HG03520 (cell line): ENCODE measurements at regions not wholly inside any gene's neighbourhood (a gene's known extent, or its start where the extent isn't known, plus 50 kb on each side); places are given as distances from the start of the nearest gene placed in this dataset.

Experiments
- ATAC-seq: cut with Tn5 transposase; IDR thresholded peaks from one replicate; pipeline ENCODE4 v1.9.1; 2021; ENCODE audit warnings: mild to moderate bottlenecking, moderate library complexity; ENCODE audit not compliant: unreplicated experiment

DNA sequence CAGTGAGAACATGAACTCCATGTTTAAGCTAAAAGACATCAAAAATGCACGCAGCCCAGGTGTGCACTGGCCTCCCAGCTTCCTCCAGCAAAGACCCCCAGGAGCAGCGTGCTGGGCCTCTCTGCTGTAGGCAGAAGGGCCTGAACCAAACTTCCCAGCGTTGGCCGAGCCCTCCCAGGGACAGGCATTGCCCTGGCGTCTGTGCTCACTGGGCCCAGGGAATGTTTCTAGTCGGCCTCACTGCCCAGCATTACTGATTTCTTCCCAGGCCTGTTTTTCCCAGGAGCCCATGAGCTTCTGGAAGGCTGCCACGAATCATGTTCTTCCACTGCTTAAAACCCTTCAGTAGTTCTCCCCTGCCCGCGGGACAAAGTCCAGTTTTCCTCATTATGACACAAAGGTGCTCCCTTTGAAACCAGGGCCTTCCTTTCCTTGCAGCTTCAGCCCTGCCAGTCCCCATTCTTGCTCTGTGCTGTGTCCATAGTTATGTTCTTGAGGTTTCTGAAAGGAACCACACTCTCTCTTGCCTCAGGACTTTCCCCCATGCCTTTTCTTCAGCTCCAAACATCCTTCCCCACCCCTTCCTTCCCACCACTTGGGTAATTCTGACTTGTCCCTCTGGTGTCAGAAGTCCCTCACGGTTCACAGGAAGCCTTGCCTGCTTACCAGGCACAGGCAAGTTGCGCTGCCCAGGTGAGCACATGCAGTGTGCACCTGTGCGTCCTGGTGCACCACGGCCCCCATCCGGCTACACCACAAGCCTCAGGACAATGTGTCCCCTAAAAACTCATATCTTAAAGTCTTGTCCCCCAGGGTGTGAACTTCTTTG, 93.4 kb upstream of the ENPP6 start:
- no peak for ATAC-seq

DNA sequence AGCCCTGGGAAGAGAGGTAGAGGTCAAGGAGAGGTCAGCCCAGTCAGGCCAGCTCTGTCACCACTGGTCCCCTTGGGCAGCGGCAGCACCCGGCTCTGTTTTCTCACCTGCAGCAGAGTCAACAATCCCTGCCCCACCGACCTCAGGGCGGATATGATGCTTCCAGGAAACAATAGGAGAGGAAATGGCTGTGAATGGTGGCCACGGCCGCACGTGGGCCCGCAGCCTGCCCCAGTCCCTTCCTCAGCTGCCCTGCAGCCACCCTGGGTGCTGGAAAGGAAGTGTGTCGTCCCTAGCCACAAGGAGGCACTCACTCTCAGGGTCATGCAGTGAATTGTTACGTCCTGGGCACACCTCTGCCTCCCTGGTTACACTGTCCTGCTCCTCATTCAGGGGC, 92.5 kb upstream of the ENPP6 start:
- ATAC-seq = no peak

DNA sequence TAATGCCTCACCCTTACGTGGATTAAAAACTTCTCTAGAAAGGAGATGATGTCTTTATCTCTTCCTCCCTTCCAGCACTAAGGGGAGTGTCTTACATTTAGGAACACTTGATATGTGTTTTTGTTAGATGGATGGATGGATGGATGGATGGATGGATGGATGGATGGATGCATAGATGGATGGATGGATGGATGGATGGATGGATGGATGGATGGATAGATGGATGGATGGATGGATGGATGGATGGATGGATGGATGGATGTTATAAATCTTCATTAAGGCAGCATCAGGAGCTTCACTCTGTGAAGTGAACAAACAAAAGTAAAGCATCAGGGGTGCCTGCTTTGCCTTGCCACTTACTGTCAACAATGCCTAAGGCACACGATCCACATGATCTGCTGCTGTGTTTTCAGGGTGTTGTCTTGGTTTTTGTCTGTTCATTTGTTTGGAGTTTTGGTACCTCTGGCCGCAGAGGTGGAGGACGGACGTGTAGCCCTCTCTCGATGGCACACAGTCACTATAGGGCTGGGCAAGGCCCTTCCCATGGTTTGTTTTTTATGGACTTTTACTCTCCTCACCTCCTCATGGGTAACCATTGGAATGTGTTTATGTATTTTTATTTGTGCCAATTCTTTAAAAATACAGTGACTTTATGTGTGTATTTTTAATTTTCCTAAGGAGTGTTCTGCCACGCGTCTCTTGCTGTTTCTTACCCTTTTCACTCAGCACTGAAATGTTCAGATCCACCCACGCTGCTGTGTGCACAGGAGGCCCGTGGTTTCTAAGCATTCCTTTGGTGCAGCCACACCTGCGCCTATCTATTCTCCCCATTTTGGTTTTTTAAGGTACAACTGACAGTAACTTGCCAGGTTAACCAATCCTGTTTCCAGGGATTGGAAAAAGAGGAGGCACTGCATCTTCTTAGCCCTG, 91.8 kb upstream of the ENPP6 start:
- ATAC-seq = no peak

GRCh38 chr4:184306949-184307348, 89.3 kb upstream of the ENPP6 start:
- ATAC-seq = no peak

GRCh38 chr4:184306470-184306869, 88.8 kb upstream of the ENPP6 start:
- no peak for ATAC-seq

- ATAC-seq = no peak
Measured at GRCh38 chr4:184300816-184301215, 83.1 kb upstream of the ENPP6 start.

GRCh38 chr4:184298254-184298653, 80.6 kb upstream of the ENPP6 start:
- no peak for ATAC-seq

- ATAC-seq = no peak
Measured at GRCh38 chr4:184295206-184295605, 77.5 kb upstream of the ENPP6 start.

GRCh38 chr4:184294606-184295133, 77.0 kb upstream of the ENPP6 start:
- no peak for ATAC-seq

GRCh38 chr4:184293552-184293951, 75.9 kb upstream of the ENPP6 start:
- ATAC-seq = no peak

DNA sequence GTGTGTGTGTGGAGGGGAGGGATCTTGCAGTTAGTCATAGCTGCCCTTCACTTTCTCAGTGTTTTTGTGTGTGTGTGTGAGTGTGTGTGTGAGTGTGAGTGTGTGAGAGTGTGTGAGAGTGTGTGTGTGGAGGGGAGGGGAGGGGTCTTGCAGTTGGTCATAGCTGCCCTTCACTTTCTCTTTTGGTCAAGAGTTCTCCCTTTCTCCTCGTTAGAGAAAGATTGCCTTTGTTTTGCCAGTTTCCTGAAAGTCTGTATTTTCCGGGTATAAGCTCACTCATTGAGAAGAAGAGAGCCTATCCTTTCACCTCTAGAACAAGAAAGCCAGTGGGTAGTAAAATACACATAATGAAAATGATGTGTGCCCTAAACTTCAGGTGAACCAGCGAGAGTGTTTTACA, 75.2 kb upstream of the ENPP6 start:
- ATAC-seq = no peak

DNA sequence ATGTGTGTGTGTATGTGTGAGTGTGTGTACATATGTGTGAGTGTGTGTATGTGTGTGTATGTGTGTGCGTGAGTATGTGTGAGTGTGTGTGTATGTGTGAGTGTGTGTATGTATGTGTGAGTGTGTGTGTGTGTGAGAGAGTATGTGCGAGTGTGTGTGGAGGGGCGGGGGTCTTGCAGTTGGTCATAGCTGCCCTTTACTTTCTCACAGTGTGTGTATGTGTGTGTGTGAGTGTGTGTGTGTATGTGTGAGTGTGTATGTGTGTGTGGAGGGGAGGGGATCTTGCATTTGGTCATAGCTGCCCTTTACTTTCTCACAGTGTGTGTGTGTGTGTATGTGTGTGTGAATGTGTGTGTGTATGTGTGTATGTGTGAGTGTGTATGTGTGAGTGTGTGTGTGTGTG, 74.8 kb upstream of the ENPP6 start:
- ATAC-seq = no peak

DNA sequence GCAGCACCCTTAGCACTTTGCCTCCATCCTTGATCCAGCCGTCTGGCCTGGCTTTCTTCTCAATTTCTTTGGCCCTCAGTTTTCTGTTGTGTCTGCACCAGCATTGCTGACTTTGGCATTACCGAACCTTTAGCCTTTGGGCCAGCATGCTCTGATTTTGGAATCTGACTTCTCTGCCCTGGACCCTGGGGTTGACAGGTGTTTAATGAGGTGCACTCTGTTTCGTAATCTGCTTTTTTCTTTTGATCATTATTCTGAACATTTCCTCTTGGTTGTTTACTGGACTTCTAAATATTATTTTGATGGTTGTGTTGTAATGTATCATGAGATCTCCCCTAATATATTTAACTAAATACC, 71.5 kb upstream of the ENPP6 start:
- no peak for ATAC-seq

DNA sequence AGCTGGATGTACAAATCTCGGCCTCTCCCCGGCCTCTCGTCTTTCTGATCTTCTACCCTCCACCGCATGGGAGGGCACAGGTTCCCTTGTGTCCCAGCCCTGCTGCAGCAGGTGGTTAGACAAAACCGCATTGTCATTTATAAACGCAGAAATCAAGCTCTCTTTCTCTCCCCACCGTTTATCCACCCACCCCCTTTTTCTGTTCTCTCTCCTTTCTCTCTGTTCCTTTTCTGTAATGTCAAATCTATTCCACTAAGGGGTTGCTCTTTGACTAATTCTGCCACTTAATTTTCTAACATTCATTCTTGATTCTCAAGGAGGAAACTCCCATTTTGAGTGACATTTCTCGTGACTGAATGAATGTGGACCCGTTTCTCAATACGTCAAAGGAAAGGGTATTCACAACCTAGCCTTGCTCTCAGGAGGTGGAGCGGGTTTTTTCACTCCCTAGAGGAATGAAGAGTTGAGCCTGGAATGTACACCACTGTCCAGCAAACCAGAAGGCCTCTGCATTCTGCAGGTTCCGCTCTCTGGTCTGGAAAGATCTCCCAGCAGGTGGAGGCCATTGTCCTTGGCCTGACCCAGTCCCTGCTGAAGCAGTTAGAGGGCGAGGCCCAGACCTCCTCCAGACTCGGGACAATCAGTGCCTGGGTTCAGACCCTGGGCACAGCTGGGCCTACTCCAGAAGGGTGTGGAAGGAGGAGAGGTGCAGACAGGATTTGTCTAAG, 70.9 kb upstream of the ENPP6 start:
- peak; percentile 48 for ATAC-seq

DNA sequence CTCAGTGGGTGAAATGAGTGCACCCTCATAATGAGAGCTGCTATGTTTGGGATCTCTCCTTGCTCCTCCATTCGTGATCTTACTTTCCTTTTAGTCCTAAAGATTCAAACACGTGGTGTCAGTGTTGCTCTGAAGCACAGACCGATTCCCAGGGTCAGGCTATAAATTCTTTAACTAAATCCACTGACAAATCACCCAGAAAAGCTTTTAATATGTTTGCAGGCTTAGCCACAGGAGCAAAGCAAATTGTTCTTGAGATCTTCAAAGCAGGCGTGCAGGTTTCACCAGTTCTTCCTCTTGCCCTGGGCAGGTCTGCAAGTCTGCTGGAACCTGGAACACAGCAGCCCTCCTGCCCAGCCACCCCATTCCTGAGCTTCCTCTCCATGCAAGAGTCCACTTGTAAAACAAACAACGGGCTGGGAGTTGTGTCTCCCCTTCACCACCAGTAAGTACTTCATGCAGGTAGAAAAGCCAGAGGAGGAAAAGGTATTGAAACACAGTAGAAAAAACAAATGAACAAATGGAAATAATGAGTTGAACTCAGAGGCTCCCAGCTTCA, 70.1 kb upstream of the ENPP6 start:
- no peak for ATAC-seq

- ATAC-seq = no peak
Measured at GRCh38 chr4:184286358-184286757, 68.7 kb upstream of the ENPP6 start.

DNA sequence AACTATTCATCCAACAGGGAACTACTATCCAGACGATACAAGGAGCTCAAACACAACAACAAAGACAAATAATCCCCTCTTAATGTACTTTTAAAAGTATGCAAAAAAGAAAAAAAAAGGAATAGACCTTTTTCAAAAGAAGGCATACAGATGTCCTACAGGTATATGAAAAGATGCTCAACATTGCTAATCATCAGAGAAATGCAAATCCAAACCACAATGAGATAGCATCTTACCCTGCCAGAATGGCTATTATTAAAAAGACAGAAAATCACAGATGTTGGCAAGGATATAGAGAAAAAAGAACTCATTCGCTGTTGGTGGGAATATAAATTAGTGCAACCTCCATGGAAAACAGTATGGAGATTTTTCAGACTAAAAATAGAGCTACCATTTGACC, 67.1 kb upstream of the ENPP6 start:
- no peak for ATAC-seq

DNA sequence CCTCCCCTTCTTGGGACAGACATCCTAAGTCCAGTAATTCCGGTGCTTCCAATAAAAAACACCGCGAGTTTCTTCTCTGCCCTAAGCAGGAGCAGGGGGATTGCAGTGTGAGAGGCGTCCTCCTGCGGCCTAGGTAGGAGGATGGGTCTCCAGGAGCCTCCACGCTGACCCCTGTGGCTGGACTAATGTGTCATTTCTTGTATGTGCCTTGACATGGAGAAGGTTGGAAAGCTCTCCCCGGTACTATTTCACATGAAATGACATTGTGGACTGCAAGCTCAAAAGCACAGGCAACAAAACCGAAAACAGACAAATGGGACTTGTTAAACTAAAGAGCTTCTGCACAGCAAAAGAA, 66.6 kb upstream of the ENPP6 start:
- no peak for ATAC-seq

- ATAC-seq = no peak
Measured at GRCh38 chr4:184283659-184284335, 66.1 kb upstream of the ENPP6 start.

- ATAC-seq = peak; percentile 48
Measured at GRCh38 chr4:184282895-184283654, 65.4 kb upstream of the ENPP6 start.
